Vagina (tissue), 2 donors: ENCODE measurements at regions not wholly inside any gene's neighbourhood (a gene's known extent, or its start where the extent isn't known, plus 50 kb on each side); places are given as distances from the start of the nearest gene placed in this dataset.
"Not testable (repeated sequence)": the region's sequence is repeated elsewhere in the genome, so short reads cannot be mapped to it uniquely, and the experiment has no call there.

ENCODE experiments used
- DNase-seq, 2 donors: peaks; one replicate each; pipeline ENCODE4 v3.0.0-alpha.2; 2017; ENCODE audit errors: extremely low spot score in 2 of 2
- H3K27ac ChIP-seq: fragments of 200-600 bp; sonication (generic); one replicate; pipeline ENCODE4 v1.5.1; 2019
- H3K27me3 ChIP-seq: fragments of 200-600 bp; sonication (generic); one replicate; pipeline ENCODE4 v1.5.1; 2019
- H3K36me3 ChIP-seq, 2 donors: fragments of 200-600 bp; sonication (generic); one replicate each; pipeline ENCODE4 v1.5.1; 2017 to 2019
- H3K4me1 ChIP-seq: fragments of 200-600 bp; sonication (generic); one replicate; pipeline ENCODE4 v1.5.1; 2019
- H3K4me3 ChIP-seq, 2 donors: fragments of 200-600 bp; sonication (generic); 1 replicate in 1 of 2; 2 replicates in 1 of 2; pipeline ENCODE4 v1.5.1; 2016 to 2019
- H3K9me3 ChIP-seq: fragments of 200-600 bp; sonication (generic); one replicate; pipeline ENCODE4 v1.5.1; 2019
- CTCF ChIP-seq, 3 experiments: fragments of 450-650 bp in 2 of 3; fragments of 200-600 bp in 1 of 3; sonication (generic) in 1 of 3; IDR thresholded peaks; one replicate each; pipeline ENCODE4 v1.5.1; 2017 to 2019; ENCODE audit warnings: antibody characterized with exemption in 3 of 3, mild to moderate bottlenecking in 2 of 3, moderate library complexity in 2 of 3
- POLR2A ChIP-seq, 2 donors: fragments of 450-650 bp; IDR thresholded peaks; one replicate each; pipeline ENCODE4 v1.6.1; 2017; ENCODE audit warnings: antibody characterized with exemption in 2 of 2, mild to moderate bottlenecking in 2 of 2, moderate library complexity in 2 of 2
- POLR2AphosphoS5 ChIP-seq, 2 donors: sonication (generic); formaldehyde crosslinking; IDR thresholded peaks; one replicate each; pipeline ENCODE4 v1.9.0; 2017; ENCODE audit warnings: antibody characterized with exemption in 2 of 2, mild to moderate bottlenecking in 2 of 2, low read depth in 1 of 2; ENCODE audit not compliant: insufficient read depth in 1 of 2
- intact Hi-C: fragments of 100-400 bp; cut with DNase I; formaldehyde crosslinking; loops from one replicate; pipeline ENCODE4 v1.15.1; 2023

DNA sequence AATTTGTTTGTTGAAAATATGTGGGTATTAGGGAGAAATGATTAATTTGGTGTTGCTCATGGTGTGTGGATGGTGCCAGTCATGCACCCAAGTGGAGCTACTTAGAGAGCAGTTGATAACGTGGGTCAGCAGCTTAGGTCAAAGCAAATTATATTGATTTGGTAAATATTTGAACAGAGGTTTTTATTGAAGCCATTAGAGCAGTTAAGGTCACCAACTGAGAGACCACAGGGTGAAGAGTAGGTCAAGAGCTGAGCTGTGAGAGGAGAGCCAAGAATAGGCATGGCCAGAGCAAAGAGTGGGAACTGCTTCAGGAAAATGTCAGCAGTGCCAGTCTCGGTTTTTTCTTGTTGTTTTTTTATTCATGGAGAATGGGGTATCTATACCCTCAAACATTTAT lies 97.9 kb downstream of the TMEM168 start:
- Histone ChIP-seq H3K9me3 (no peaks in the 10 kb centered on the region), H3K4me3 (no peak overlapping the region), H3K27me3 (no peaks in the 10 kb centered on the region), H3K4me1 (no peaks in the 10 kb centered on the region), H3K36me3 (no peaks in the 10 kb centered on the region), H3K27ac (no peak overlapping the region)
- intact Hi-C loops = no loop called here
- TF ChIP-seq POLR2AphosphoS5 (IDR thresholded peaks at IDR 0.05; ENCODE audit: insufficient read depth in 1 of 2, low read depth in 1 of 2) (no peak), POLR2A (IDR thresholded peaks at IDR 0.05) (no peak), CTCF (IDR thresholded peaks at IDR 0.05) (no peak)
- DNase-seq = no peak

- intact Hi-C loops, H3K36me3 ChIP-seq, H3K4me1 ChIP-seq, H3K4me3 ChIP-seq, H3K27ac ChIP-seq, DNase-seq, H3K27me3 ChIP-seq, H3K9me3 ChIP-seq: not testable (repeated sequence)
Observed at GRCh38 chr7:112697211-112697610, 93.0 kb downstream of the TMEM168 start.

DNA sequence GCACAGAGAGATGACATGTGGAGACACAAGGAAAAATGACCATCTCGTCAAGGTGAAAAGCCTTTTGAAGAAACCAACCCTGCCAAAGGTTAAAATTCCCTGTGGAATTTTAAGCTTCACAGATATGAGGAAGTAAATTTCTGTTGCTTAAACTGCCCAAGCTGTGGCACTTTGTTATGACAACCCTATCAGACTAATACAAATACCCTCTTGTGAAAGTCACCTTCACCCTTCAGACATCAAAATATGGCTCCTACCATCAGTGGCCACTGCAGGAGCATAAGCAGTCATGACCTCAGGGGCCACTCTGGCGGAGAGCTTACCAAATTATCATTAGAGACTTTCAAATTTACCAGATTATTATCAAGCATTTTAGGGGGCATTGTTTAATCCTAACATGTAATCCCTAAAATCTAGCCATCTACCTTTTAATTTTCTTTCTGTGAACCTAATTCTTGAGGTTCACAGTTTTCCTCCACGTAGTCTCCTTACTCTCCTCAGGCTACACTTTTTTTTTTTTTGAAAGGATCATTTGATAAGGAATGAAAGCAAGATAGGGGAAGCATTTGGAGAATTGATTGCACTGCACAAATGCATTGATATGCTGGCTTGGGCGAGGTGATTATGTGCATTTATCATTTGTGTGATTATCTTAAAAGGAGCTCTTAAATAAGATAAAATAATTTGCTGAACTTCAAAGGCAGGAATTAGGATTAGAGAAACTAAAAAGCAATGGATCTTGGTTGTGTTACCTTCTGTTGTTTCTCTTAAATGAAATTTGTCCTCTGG lies 90.3 kb downstream of the TMEM168 start:
- Histone ChIP-seq H3K4me3 (no peak overlapping the region), H3K27ac (no peak overlapping the region), H3K4me1 (no peaks in the 10 kb centered on the region), H3K9me3 (no peaks in the 10 kb centered on the region), H3K27me3 (no peaks in the 10 kb centered on the region), H3K36me3 (no peaks in the 10 kb centered on the region)
- DNase-seq = no peak
- TF ChIP-seq POLR2AphosphoS5 (IDR thresholded peaks at IDR 0.05; ENCODE audit: insufficient read depth in 1 of 2, low read depth in 1 of 2) = no peak
- TF ChIP-seq CTCF (IDR thresholded peaks at IDR 0.05) = no peak
- no peak for TF ChIP-seq POLR2A (IDR thresholded peaks at IDR 0.05)
- intact Hi-C loops = no loop called here

- Histone ChIP-seq H3K27ac (no peak overlapping the region), H3K36me3 (no peaks in the 10 kb centered on the region), H3K4me1 (no peaks in the 10 kb centered on the region), H3K9me3 (no peaks in the 10 kb centered on the region), H3K4me3 (no peak overlapping the region), H3K27me3 (no peaks in the 10 kb centered on the region)
- no peak for DNase-seq
- TF ChIP-seq POLR2AphosphoS5 (IDR thresholded peaks at IDR 0.05; ENCODE audit: insufficient read depth in 1 of 2, low read depth in 1 of 2) (no peak), POLR2A (IDR thresholded peaks at IDR 0.05) (no peak), CTCF (IDR thresholded peaks at IDR 0.05) (no peak)
- intact Hi-C loops = no loop called here
Observed at GRCh38 chr7:112701456-112701855, 88.7 kb downstream of the TMEM168 start.

DNA sequence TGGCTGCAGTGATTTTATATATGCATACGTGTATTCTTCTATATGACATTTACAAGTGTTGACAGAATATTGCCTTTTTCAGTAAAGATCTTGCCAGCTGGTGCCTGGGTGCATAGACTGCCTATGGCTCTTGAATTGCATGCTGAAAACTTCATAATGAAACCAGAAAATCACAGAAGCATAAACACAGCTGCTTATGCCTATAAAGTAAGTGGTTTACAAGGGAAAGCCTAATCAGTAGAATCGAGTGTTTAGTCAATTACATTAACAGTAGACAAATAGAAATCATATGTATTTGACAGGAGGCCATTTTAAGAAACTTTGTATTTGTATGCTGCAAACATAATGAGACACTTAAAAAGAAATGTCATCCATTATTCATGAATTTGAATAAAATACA lies 82.5 kb downstream of the TMEM168 start:
- Histone ChIP-seq H3K27me3 (no peaks in the 10 kb centered on the region), H3K36me3 (no peaks in the 10 kb centered on the region), H3K9me3 (no peaks in the 10 kb centered on the region), H3K4me1 (no peaks in the 10 kb centered on the region), H3K4me3 (no peak overlapping the region), H3K27ac (no peak overlapping the region)
- intact Hi-C loops = no loop called here
- no peak for DNase-seq
- no peak for TF ChIP-seq POLR2AphosphoS5 (IDR thresholded peaks at IDR 0.05; ENCODE audit: insufficient read depth in 1 of 2, low read depth in 1 of 2)
- TF ChIP-seq POLR2A (IDR thresholded peaks at IDR 0.05) = no peak
- TF ChIP-seq CTCF (IDR thresholded peaks at IDR 0.05) = no peak
